ENCODE measurements at regions not wholly inside any gene's neighbourhood (a gene's known extent, or its start where the extent isn't known, plus 50 kb on each side); places are given as distances from the start of the nearest gene placed in this dataset.

DNA sequence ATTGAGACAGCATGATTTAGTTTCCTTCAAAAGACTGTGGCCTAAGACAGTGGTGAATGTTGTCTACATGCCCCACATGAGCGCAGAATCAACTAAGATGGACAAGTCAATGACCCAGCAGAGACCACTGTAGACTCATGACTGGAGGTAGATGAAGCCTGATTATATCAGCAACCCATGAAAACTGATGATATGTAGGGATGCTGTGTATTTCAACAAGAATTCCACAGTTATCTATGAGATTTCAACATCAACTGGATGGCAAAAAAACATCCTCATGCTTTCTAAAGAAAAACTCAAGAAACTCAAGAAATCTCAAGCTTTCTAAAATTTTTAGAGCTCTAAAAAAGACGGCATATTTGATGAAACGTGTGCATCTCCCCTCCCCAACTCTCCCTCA is 413.9 kb upstream of the LYPLAL1 start:
- no peak for TF ChIP-seq EZH2 (IDR thresholded peaks at IDR 0.05)
- no peak for TF ChIP-seq POLR2AphosphoS5 (IDR thresholded peaks at IDR 0.05; ENCODE audit: borderline replicate concordance, low read depth, low read length)
- no peak for TF ChIP-seq FOXP2 (optimal IDR thresholded peaks at IDR 0.05; ENCODE audit: control extremely low read depth, extremely low read length, insufficient read depth)
